OCI-LY3 (cell line): ENCODE measurements at regions not wholly inside any gene's neighbourhood (a gene's known extent, or its start where the extent isn't known, plus 50 kb on each side); places are given as distances from the start of the nearest gene placed in this dataset.

Experiments used
- EZH2phosphoT487 ChIP-seq: fragments of 200-600 bp; shearing (Covaris generic); IDR thresholded peaks from 2 replicates; pipeline ENCODE4 v1.6.1; 2018; ENCODE audit warnings: antibody characterized with exemption, mixed run types, low read depth
- TF ChIP-seq, protein P1 (sequence below): fragments of 200-600, 300-600 bp; sonication (generic); IDR thresholded peaks from 2 replicates; pipeline ENCODE4 v1.5.1; 2014; ENCODE audit warnings: antibody characterized with exemption, low read length, low read depth

DNA sequence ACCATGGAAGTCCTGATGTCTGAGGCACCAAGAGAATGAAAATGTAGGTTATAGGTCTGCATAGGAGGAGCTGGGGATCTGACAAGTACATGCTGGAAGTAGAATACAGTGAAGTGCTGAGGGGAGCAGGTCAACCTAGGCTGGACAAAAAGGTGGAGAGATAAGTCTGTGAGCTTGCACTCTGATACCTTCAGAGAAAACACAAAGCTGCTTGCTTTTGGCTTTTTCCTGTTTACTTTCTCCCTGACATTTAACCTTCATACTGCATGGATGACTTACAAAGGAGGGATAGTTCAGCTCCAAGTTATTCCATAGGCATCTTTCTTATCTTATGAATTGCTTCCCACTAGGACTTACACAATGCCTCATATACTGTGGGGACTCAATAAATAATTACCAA lies 256.7 kb upstream of the NREP start:
- TF ChIP-seq, protein P1, sequence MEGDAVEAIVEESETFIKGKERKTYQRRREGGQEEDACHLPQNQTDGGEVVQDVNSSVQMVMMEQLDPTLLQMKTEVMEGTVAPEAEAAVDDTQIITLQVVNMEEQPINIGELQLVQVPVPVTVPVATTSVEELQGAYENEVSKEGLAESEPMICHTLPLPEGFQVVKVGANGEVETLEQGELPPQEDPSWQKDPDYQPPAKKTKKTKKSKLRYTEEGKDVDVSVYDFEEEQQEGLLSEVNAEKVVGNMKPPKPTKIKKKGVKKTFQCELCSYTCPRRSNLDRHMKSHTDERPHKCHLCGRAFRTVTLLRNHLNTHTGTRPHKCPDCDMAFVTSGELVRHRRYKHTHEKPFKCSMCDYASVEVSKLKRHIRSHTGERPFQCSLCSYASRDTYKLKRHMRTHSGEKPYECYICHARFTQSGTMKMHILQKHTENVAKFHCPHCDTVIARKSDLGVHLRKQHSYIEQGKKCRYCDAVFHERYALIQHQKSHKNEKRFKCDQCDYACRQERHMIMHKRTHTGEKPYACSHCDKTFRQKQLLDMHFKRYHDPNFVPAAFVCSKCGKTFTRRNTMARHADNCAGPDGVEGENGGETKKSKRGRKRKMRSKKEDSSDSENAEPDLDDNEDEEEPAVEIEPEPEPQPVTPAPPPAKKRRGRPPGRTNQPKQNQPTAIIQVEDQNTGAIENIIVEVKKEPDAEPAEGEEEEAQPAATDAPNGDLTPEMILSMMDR, result no peak
- TF ChIP-seq EZH2phosphoT487, result no peak
